Kidney (tissue), 13 donors: ENCODE measurements at regions not wholly inside any gene's neighbourhood (a gene's known extent, or its start where the extent isn't known, plus 50 kb on each side); places are given as distances from the start of the nearest gene placed in this dataset.
"Not testable (repeated sequence)": the region's sequence is repeated elsewhere in the genome, so short reads cannot be mapped to it uniquely, and the experiment has no call there.

Source experiments
- DNase-seq, 5 donors: peaks; one replicate each; pipeline ENCODE4 v3.0.0-alpha.2; 2013 to 2020
- FAIRE-seq: peaks from 2 replicates; lab custom pipeline; 2012; peaks lifted over from hg19 to GRCh38; lab: Jason Lieb, UNC
- H3K27ac ChIP-seq, 2 donors: one replicate each; pipeline ENCODE4 v1.7.0; 2013; ENCODE audit warnings: low read depth in 2 of 2, low read length in 2 of 2, inconsistent platforms in 1 of 2
- H3K27me3 ChIP-seq: one replicate; pipeline ENCODE4 v1.7.1; 2013; ENCODE audit warnings: low read length, inconsistent platforms; ENCODE audit not compliant: control insufficient read depth, insufficient read depth
- H3K36me3 ChIP-seq, 3 donors: one replicate each; pipeline versions ENCODE4 v1.7.0 to v1.7.1; 2013; ENCODE audit warnings: low read length in 3 of 3, control low read depth in 1 of 3, inconsistent platforms in 1 of 3; ENCODE audit not compliant: insufficient read depth in 3 of 3, control insufficient read depth in 2 of 3
- H3K4me1 ChIP-seq, 3 donors: one replicate each; pipeline versions ENCODE4 v1.7.0 to v1.7.1; 2013; ENCODE audit warnings: low read length in 3 of 3, inconsistent platforms in 1 of 3, low read depth in 1 of 3; ENCODE audit not compliant: control insufficient read depth in 2 of 3, insufficient read depth in 2 of 3
- H3K4me3 ChIP-seq, 3 donors: one replicate each; pipeline versions ENCODE4 v1.7.0 to v1.8.1; 2013; ENCODE audit warnings: low read length in 3 of 3, control low read depth in 1 of 3, inconsistent platforms in 1 of 3
- H3K9ac ChIP-seq, 3 donors: one replicate each; pipeline versions ENCODE4 v1.7.0 to v1.7.1; 2013; ENCODE audit warnings: low read length in 3 of 3, control low read depth in 1 of 3, inconsistent platforms in 1 of 3
- H3K9me3 ChIP-seq, 3 donors: one replicate each; pipeline versions ENCODE4 v1.7.0 to v1.7.1; 2013; ENCODE audit warnings: low read length in 3 of 3, control low read depth in 1 of 3, inconsistent platforms in 1 of 3; ENCODE audit not compliant: control insufficient read depth in 2 of 3, insufficient read depth in 1 of 3
- CTCF ChIP-seq: IDR thresholded peaks from 3 replicates; pipeline ENCODE4 v1.5.1; 2012; ENCODE audit warnings: mild to moderate bottlenecking, moderate library complexity, borderline replicate concordance; ENCODE audit not compliant: insufficient read depth; ENCODE audit errors: extremely low read depth
- intact Hi-C: fragments of 100-400 bp; cut with DNase I; formaldehyde crosslinking; loops from one replicate; pipeline ENCODE4 v1.11.1; 2022
- donor health status: control.
- donor health status: control.
- donor health status: control.
- donor health status: control.
- donor health status: control.
- donor health status: DM: yes; HTN: yes; CAD: no.
- donor health status: Normal renal cell carcinoma (clear cell type).

DNA sequence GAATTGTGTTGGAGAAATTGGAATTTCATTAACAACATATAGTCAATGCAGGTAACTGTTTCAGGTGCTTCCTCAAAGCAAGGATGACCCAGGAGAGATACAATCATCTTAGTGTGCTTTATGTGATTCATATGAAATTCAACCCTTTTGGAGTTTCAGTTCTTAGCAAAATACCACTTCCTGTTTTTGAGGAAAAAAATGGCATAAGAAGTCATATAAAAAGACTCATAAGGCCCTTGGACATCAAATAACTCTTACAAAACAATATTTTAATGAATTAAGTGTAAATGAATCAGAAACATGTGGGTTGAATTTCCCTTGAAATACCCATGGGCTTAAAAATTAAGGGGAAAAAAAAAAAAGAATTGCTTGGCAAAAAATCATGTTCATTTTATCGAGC lies 926.6 kb downstream of the LTN1 start:
- intact Hi-C loops: no loop called here
- no peaks in the 10 kb centered on the region for H3K36me3 ChIP-seq
- DNase-seq: no peak
- peaks cover 0 to 3% (median 0%) of the 10 kb centered on the region in 3 donors for H3K4me1 ChIP-seq
- FAIRE-seq: no peak
- no peak overlapping the region for H3K27ac ChIP-seq
- no peak for TF ChIP-seq CTCF
- no peaks in the 10 kb centered on the region for H3K9me3 ChIP-seq
- no peak overlapping the region for H3K4me3 ChIP-seq
- no peak overlapping the region for H3K9ac ChIP-seq
- H3K27me3 ChIP-seq: no peaks in the 10 kb centered on the region

DNA sequence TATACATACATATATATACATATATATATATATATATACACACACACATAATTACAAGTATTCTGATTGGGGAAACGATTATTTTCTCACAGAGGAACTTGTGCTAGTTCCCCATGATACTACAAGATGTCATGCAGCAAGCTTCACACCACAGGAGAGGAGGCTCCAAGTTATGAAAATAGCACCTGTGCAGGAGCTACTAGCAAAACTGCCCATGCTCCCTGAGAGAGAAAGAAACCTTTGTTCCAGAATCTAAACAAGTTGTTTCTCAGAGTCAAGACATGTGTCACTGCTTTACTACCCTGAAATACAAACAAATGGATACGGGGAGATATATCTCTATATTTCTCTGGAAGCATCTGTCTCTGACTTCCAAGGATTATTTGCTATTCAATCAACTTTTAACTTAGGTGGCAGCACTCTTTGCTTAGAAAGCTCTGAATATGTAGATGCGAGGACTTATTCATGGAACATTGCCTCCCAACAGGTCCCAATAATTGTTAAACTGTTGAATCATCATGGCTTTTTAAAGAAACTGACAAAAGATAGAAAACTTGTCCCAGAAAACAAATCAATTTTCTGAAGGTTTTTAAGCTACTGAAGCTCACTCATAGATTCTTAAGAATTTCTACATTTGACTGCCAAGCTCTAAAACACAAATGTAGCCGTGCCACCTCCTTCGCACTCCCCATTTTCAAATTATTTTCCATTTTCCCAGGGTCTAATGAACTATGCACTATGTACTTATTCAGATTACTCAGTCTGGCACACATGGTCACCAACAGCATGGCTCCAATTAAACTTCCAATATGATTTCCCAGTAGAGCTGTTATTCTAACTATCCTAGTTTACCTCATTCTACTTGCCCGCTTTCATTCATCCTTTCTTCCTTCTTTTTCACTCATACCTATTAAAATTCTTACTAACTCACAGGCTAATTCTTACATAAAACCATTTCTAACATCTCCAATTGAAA lies 929.1 kb downstream of the LTN1 start:
- H3K27me3 ChIP-seq: no peaks in the 10 kb centered on the region
- no peak overlapping the region for H3K9ac ChIP-seq
- FAIRE-seq: no peak
- no peak for DNase-seq
- no peaks in the 10 kb centered on the region for H3K4me1 ChIP-seq
- no peak overlapping the region for H3K4me3 ChIP-seq
- H3K9me3 ChIP-seq: no peaks in the 10 kb centered on the region
- H3K27ac ChIP-seq: no peak overlapping the region
- intact Hi-C loops: no loop called here
- no peaks in the 10 kb centered on the region for H3K36me3 ChIP-seq
- TF ChIP-seq CTCF: no peak

DNA sequence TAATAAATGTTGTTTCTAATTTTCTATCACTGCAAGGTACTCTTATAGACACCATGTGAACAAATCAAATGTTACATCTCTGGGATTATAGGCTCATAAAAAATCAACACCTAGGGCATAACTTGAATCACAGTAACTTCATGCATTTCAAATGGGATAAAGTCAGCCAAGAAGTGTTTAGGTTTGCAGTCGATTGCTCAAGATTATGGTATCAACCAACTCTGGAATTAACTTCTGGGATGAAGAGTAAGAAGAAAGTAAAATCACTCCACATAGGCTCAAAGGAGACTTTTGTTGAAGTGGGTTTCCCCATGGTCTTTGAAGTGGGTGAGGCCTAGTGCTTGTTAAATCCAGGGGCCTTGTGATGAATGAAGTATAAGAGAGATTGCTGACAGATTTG lies 939.7 kb downstream of the LTN1 start:
- H3K27ac ChIP-seq, H3K36me3 ChIP-seq, DNase-seq, H3K27me3 ChIP-seq, H3K4me3 ChIP-seq, H3K9me3 ChIP-seq, H3K4me1 ChIP-seq, intact Hi-C loops, H3K9ac ChIP-seq, FAIRE-seq: not testable (repeated sequence)

GRCh38 chr21:28051649-28052048 lies 941.0 kb downstream of the LTN1 start:
- H3K27ac ChIP-seq, H3K27me3 ChIP-seq, H3K4me3 ChIP-seq, intact Hi-C loops, H3K36me3 ChIP-seq, H3K9me3 ChIP-seq, H3K4me1 ChIP-seq, H3K9ac ChIP-seq: not testable (repeated sequence)
- TF ChIP-seq CTCF: peak; percentile 43
- DNase-seq (peak in 2 of 5 donors; percentile 75 to 77), FAIRE-seq (peak; percentile 97)

DNA sequence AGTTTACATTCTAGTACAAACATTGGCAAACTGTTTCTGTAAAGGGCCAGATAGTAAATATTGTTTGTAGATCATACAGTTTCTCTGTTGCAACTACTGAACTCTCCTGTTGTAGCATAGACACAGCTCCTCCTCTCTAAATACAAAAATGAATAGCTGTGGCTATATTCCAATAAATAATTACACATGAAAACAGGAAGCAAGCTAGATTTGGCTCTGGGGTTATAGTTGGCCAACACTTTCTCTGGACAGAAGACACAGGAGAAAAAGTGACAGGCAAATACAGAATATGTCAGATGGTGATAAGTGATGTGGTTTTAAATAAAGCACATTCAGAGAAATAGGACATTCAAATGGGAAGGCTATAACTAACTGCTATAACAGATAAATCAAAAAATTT lies 957.0 kb downstream of the LTN1 start:
- H3K9ac ChIP-seq, DNase-seq, H3K27ac ChIP-seq, H3K4me1 ChIP-seq, H3K27me3 ChIP-seq, intact Hi-C loops, H3K4me3 ChIP-seq, H3K36me3 ChIP-seq, FAIRE-seq, H3K9me3 ChIP-seq: not testable (repeated sequence)

- H3K9ac ChIP-seq, H3K27me3 ChIP-seq, H3K27ac ChIP-seq, H3K36me3 ChIP-seq, FAIRE-seq, DNase-seq, H3K4me1 ChIP-seq, intact Hi-C loops, H3K4me3 ChIP-seq, H3K9me3 ChIP-seq: not testable (repeated sequence)
These were observed 957.8 kb downstream of the LTN1 start for GRCh38 chr21:28034916-28035315.
